Activated naive CD8-positive, alpha-beta T cell treated with anti-CD3 and anti-CD28 coated beads, Interleukin-2, amount 10 ng/mL, durations not matched to agents 7 days and 5 days (primary cell): ENCODE measurements at regions not wholly inside any gene's neighbourhood (a gene's known extent, or its start where the extent isn't known, plus 50 kb on each side); places are given as distances from the start of the nearest gene placed in this dataset.

Source experiments
- ATAC-seq: fragments of 150-1000 bp; cut with Tn5 transposase; one replicate; pipeline ENCODE4 v1.10.0; 2021; ENCODE audit warnings: low read depth, moderate library complexity
- POLR2A ChIA-PET: fragments of 350-600 bp; sonication (Branson Sonifier 250); formaldehyde crosslinking; loops from one replicate; lab custom pipeline; 2021; ENCODE audit warnings: antibody characterized with exemption; lab: Charles Lee
- DNase-seq: peaks from one replicate; pipeline ENCODE4 v3.0.0; 2021
- H3K27ac Mint-ChIP-seq: one replicate; pipeline ENCODE4 v1.8.0; 2022; ENCODE audit warnings: mild to moderate bottlenecking, mixed read lengths
- H3K27me3 Mint-ChIP-seq: one replicate; pipeline ENCODE4 v1.8.0; 2022; ENCODE audit warnings: mild to moderate bottlenecking, moderate library complexity, mixed read lengths
- H3K36me3 Mint-ChIP-seq: one replicate; pipeline ENCODE4 v1.8.0; 2021; ENCODE audit warnings: mild to moderate bottlenecking, mixed read lengths
- H3K4me1 Mint-ChIP-seq: one replicate; pipeline ENCODE4 v1.8.0; 2021; ENCODE audit warnings: mixed read lengths
- H3K4me3 Mint-ChIP-seq: one replicate; pipeline ENCODE4 v1.8.0; 2022; ENCODE audit warnings: mild to moderate bottlenecking, moderate library complexity, mixed read lengths
- H3K9me3 Mint-ChIP-seq: one replicate; pipeline ENCODE4 v1.8.0; 2021; ENCODE audit warnings: mixed read lengths

GRCh38 chr15:58331560-58331912 lies 100.3 kb upstream of the LIPC start:
- ATAC-seq (no peak), DNase-seq (no peak)
- H3K4me3 Mint-ChIP-seq: peak overlapping the region; percentile 48
- H3K36me3 Mint-ChIP-seq: peaks cover 6% of the 10 kb centered on the region
- peaks cover 29% of the 10 kb centered on the region for H3K4me1 Mint-ChIP-seq
- H3K27me3 Mint-ChIP-seq: peaks cover 5% of the 10 kb centered on the region
- peaks cover 9% of the 10 kb centered on the region for H3K9me3 Mint-ChIP-seq
- H3K27ac Mint-ChIP-seq: peak overlapping the region; percentile 60
- POLR2A ChIA-PET: no interaction called here

GRCh38 chr15:58331913-58332675 lies 99.7 kb upstream of the LIPC start:
- POLR2A ChIA-PET: interaction anchor here (1.1 kb wide), 2 partner anchors 18 to 22 kb away, joined by 3 to 5 read pairs; no protein-coding TSS in a partner anchor
- Mint-ChIP-seq H3K36me3 (peaks cover 5% of the 10 kb centered on the region), H3K27me3 (peaks cover 5% of the 10 kb centered on the region), H3K4me1 (peaks cover 29% of the 10 kb centered on the region), H3K4me3 (peak overlapping the region; percentile 48), H3K27ac (peak overlapping the region; percentile 60), H3K9me3 (peaks cover 9% of the 10 kb centered on the region)
- ATAC-seq (peak; percentile 96), DNase-seq (peak; percentile 70)

- Mint-ChIP-seq H3K9me3 (peaks cover 7% of the 10 kb centered on the region), H3K36me3 (peaks cover 6% of the 10 kb centered on the region), H3K27ac (peak overlapping the region; percentile 64), H3K27me3 (peaks cover under 1% of the 10 kb centered on the region), H3K4me1 (peaks cover 29% of the 10 kb centered on the region), H3K4me3 (no peak overlapping the region)
- DNase-seq (no peak), ATAC-seq (no peak)
- POLR2A ChIA-PET: interaction anchor here (1.1 kb wide), 2 partner anchors 19 to 23 kb away, joined by 3 to 5 read pairs; no protein-coding TSS in a partner anchor
Observed at GRCh38 chr15:58332676-58333400, 99.0 kb upstream of the LIPC start.

GRCh38 chr15:58334803-58335202 lies 97.0 kb upstream of the LIPC start:
- Mint-ChIP-seq H3K36me3 (peaks cover 4% of the 10 kb centered on the region), H3K9me3 (peaks cover 3% of the 10 kb centered on the region), H3K27me3 (peaks cover 5% of the 10 kb centered on the region), H3K4me1 (peaks cover 32% of the 10 kb centered on the region), H3K4me3 (no peak overlapping the region), H3K27ac (no peak overlapping the region)
- POLR2A ChIA-PET: no interaction called here
- DNase-seq: no peak
- no peak for ATAC-seq

- H3K4me3 Mint-ChIP-seq: no peak overlapping the region
- POLR2A ChIA-PET: no interaction called here
Observed at GRCh38 chr15:58336161-58336560, 95.6 kb upstream of the LIPC start.

GRCh38 chr15:58340176-58340575 lies 91.6 kb upstream of the LIPC start:
- H3K36me3 Mint-ChIP-seq: peaks cover 3% of the 10 kb centered on the region
- H3K27ac Mint-ChIP-seq: no peak overlapping the region
- POLR2A ChIA-PET: no interaction called here
- no peak overlapping the region for H3K4me3 Mint-ChIP-seq
- no peak for DNase-seq
- H3K4me1 Mint-ChIP-seq: peaks cover 3% of the 10 kb centered on the region
- ATAC-seq: no peak
- peaks cover 5% of the 10 kb centered on the region for H3K27me3 Mint-ChIP-seq
- H3K9me3 Mint-ChIP-seq: no peaks in the 10 kb centered on the region

More at GRCh38 chr15:58336161-58336560, 95.6 kb upstream of the LIPC start:
- H3K27me3 Mint-ChIP-seq: peaks cover 5% of the 10 kb centered on the region
- no peak for DNase-seq
- H3K9me3 Mint-ChIP-seq: peaks cover 3% of the 10 kb centered on the region
- H3K36me3 Mint-ChIP-seq: peaks cover 4% of the 10 kb centered on the region
- H3K4me1 Mint-ChIP-seq: peaks cover 26% of the 10 kb centered on the region
- ATAC-seq: no peak
- no peak overlapping the region for H3K27ac Mint-ChIP-seq

- ATAC-seq (no peak), DNase-seq (no peak)
- POLR2A ChIA-PET: no interaction called here
- no peak overlapping the region for H3K27ac Mint-ChIP-seq
- H3K36me3 Mint-ChIP-seq: peaks cover under 1% of the 10 kb centered on the region
- H3K4me3 Mint-ChIP-seq: no peak overlapping the region
- peaks cover 3% of the 10 kb centered on the region for H3K4me1 Mint-ChIP-seq
- peaks cover 2% of the 10 kb centered on the region for H3K9me3 Mint-ChIP-seq
- peaks cover 5% of the 10 kb centered on the region for H3K27me3 Mint-ChIP-seq
Observed at GRCh38 chr15:58342508-58342907, 89.3 kb upstream of the LIPC start.

- Mint-ChIP-seq H3K4me1 (peaks cover 3% of the 10 kb centered on the region), H3K27me3 (peaks cover 2% of the 10 kb centered on the region), H3K9me3 (peaks cover 4% of the 10 kb centered on the region), H3K36me3 (peaks cover 5% of the 10 kb centered on the region), H3K27ac (no peak overlapping the region), H3K4me3 (no peak overlapping the region)
- POLR2A ChIA-PET: no interaction called here
- DNase-seq: no peak
- no peak for ATAC-seq
Observed at GRCh38 chr15:58344213-58345070, 87.3 kb upstream of the LIPC start.

GRCh38 chr15:58346361-58346760 lies 85.4 kb upstream of the LIPC start:
- peaks cover 2% of the 10 kb centered on the region for H3K4me1 Mint-ChIP-seq
- H3K9me3 Mint-ChIP-seq: peaks cover 6% of the 10 kb centered on the region
- no peak for DNase-seq
- ATAC-seq: no peak
- H3K27ac Mint-ChIP-seq: no peak overlapping the region
- peaks cover 5% of the 10 kb centered on the region for H3K36me3 Mint-ChIP-seq
- POLR2A ChIA-PET: interaction anchor here (0.6 to 0.7 kb wide), 3 partner anchors 8 to 396 kb away, joined by 3 to 4 read pairs (median 3); no protein-coding TSS in a partner anchor
- no peak overlapping the region for H3K4me3 Mint-ChIP-seq
- H3K27me3 Mint-ChIP-seq: no peaks in the 10 kb centered on the region

- POLR2A ChIA-PET: no interaction called here
- Mint-ChIP-seq H3K27me3 (peaks cover 3% of the 10 kb centered on the region), H3K36me3 (peaks cover 5% of the 10 kb centered on the region), H3K27ac (no peak overlapping the region), H3K9me3 (peaks cover 6% of the 10 kb centered on the region), H3K4me1 (peaks cover 5% of the 10 kb centered on the region), H3K4me3 (no peak overlapping the region)
- ATAC-seq: no peak
- no peak for DNase-seq
Observed at GRCh38 chr15:58348095-58348812, 83.5 kb upstream of the LIPC start.

- POLR2A ChIA-PET: no interaction called here
Observed at GRCh38 chr15:58352026-58352929, 79.5 kb upstream of the LIPC start.

More at GRCh38 chr15:58352026-58352929, 79.5 kb upstream of the LIPC start:
- Mint-ChIP-seq H3K4me1 (peaks cover 8% of the 10 kb centered on the region), H3K27me3 (peaks cover 5% of the 10 kb centered on the region), H3K9me3 (peaks cover 4% of the 10 kb centered on the region), H3K27ac (no peak overlapping the region), H3K4me3 (no peak overlapping the region), H3K36me3 (peaks cover 5% of the 10 kb centered on the region)
- ATAC-seq (no peak), DNase-seq (no peak)
